Esophagus muscularis mucosa (tissue), 4 donors: ENCODE measurements at regions not wholly inside any gene's neighbourhood (a gene's known extent, or its start where the extent isn't known, plus 50 kb on each side); places are given as distances from the start of the nearest gene placed in this dataset.

Experiments used
- DNase-seq: peaks from one replicate; pipeline ENCODE4 v3.0.0-alpha.2; 2017; ENCODE audit errors: extremely low spot score
- H3K27ac ChIP-seq, 4 donors: fragments of 200-600 bp; sonication (generic); replicated peaks in 1 of 4; 1 replicate in 3 of 4; 2 replicates in 1 of 4; pipeline ENCODE4 v1.5.1; 2016 to 2019; ENCODE audit warnings: mild to moderate bottlenecking in 1 of 4
- H3K27me3 ChIP-seq, 4 donors: fragments of 200-600 bp; sonication (generic); one replicate each; pipeline versions ENCODE4 v1.5.1 to v1.6.0; 2016 to 2019
- H3K36me3 ChIP-seq, 4 donors: fragments of 200-600 bp; sonication (generic); one replicate each; pipeline ENCODE4 v1.5.1; 2016 to 2019
- H3K4me1 ChIP-seq, 4 donors: fragments of 200-600 bp; sonication (generic); one replicate each; pipeline ENCODE4 v1.5.1; 2016 to 2019
- H3K4me3 ChIP-seq, 4 donors: fragments of 200-600 bp; sonication (generic); 1 replicate in 2 of 4; 2 replicates in 2 of 4; pipeline ENCODE4 v1.5.1; 2016 to 2019; ENCODE audit warnings: mild to moderate bottlenecking in 4 of 4, moderate library complexity in 1 of 4
- H3K9me3 ChIP-seq, 4 donors: fragments of 200-600 bp; sonication (generic); 1 replicate in 3 of 4; 2 replicates in 1 of 4; pipeline ENCODE4 v1.5.1; 2016 to 2019
- CTCF ChIP-seq, 3 experiments: fragments of 200-600 bp in 2 of 3; fragments of 450-650 bp in 1 of 3; sonication (generic) in 2 of 3; IDR thresholded peaks; one replicate each; pipeline ENCODE4 v1.5.1; 2017 to 2019; ENCODE audit warnings: antibody characterized with exemption in 3 of 3, mild to moderate bottlenecking in 2 of 3, moderate library complexity in 1 of 3
- EP300 ChIP-seq: sonication (generic); formaldehyde crosslinking; IDR thresholded peaks from one replicate; pipeline ENCODE4 v1.6.1; 2017; ENCODE audit warnings: antibody characterized with exemption
- POLR2A ChIP-seq: fragments of 450-650 bp; IDR thresholded peaks from one replicate; pipeline ENCODE4 v1.6.1; 2017; ENCODE audit warnings: antibody characterized with exemption, moderate library complexity, mild to moderate bottlenecking, low read depth
- POLR2AphosphoS5 ChIP-seq, 2 donors: sonication (generic); formaldehyde crosslinking; IDR thresholded peaks; one replicate each; pipeline ENCODE4 v1.6.1; 2017; ENCODE audit warnings: antibody characterized with exemption in 2 of 2
- WGBS: methylation state at CpG from one replicate; pipeline ENCODE4 v1.1.5; 2018; 5-methylcytosine and 5-hydroxymethylcytosine counted together
- intact Hi-C: fragments of 100-400 bp; cut with DNase I; formaldehyde crosslinking; loops from one replicate; pipeline ENCODE4 v1.15.1; 2023

- Histone ChIP-seq H3K4me1 (no peaks in the 10 kb centered on the region), H3K4me3 (no peak overlapping the region), H3K9me3 (no peaks in the 10 kb centered on the region), H3K36me3 (no peaks in the 10 kb centered on the region), H3K27ac (no peak overlapping the region), H3K27me3 (no peaks in the 10 kb centered on the region)
- intact Hi-C loops: no loop called here
- TF ChIP-seq CTCF (IDR thresholded peaks at IDR 0.05) (no peak), POLR2A (no peak), POLR2AphosphoS5 (IDR thresholded peaks at IDR 0.05) (no peak), EP300 (no peak)
- 82% methylated on average over 3 of the region's 3 CpGs for WGBS
- no peak for DNase-seq
Observed at GRCh38 chr7:42392826-42393225, 155.8 kb upstream of the GLI3 start.

- 75% methylated on average over 1 of the region's 1 CpG for WGBS
- no peak for TF ChIP-seq CTCF (IDR thresholded peaks at IDR 0.05)
- no peak for TF ChIP-seq POLR2AphosphoS5 (IDR thresholded peaks at IDR 0.05)
- TF ChIP-seq POLR2A: no peak
- no peak for TF ChIP-seq EP300
- DNase-seq: peak; percentile 75
- Histone ChIP-seq H3K27me3 (no peaks in the 10 kb centered on the region), H3K9me3 (no peaks in the 10 kb centered on the region), H3K4me1 (no peaks in the 10 kb centered on the region), H3K36me3 (no peaks in the 10 kb centered on the region), H3K27ac (no peak overlapping the region), H3K4me3 (no peak overlapping the region)
- intact Hi-C loops: no loop called here
Observed at GRCh38 chr7:42389697-42390096, 152.7 kb upstream of the GLI3 start.

GRCh38 chr7:42385912-42386311, 148.9 kb upstream of the GLI3 start:
- no peak overlapping the region for H3K27ac ChIP-seq
- intact Hi-C loops: no loop called here
- no peak overlapping the region for H3K4me3 ChIP-seq
- 95% methylated on average over 3 of the region's 3 CpGs for WGBS
- TF ChIP-seq POLR2AphosphoS5 (IDR thresholded peaks at IDR 0.05) (no peak), CTCF (IDR thresholded peaks at IDR 0.05) (no peak), EP300 (no peak), POLR2A (no peak)
- H3K27me3 ChIP-seq: no peaks in the 10 kb centered on the region
- no peaks in the 10 kb centered on the region for H3K9me3 ChIP-seq
- no peaks in the 10 kb centered on the region for H3K4me1 ChIP-seq
- no peak for DNase-seq
- no peaks in the 10 kb centered on the region for H3K36me3 ChIP-seq

GRCh38 chr7:42381161-42381560, 144.2 kb upstream of the GLI3 start:
- Histone ChIP-seq H3K4me3 (no peak overlapping the region), H3K27ac (no peak overlapping the region), H3K36me3 (no peaks in the 10 kb centered on the region), H3K4me1 (no peaks in the 10 kb centered on the region), H3K27me3 (no peaks in the 10 kb centered on the region), H3K9me3 (no peaks in the 10 kb centered on the region)
- no peak for DNase-seq
- intact Hi-C loops: no loop called here
- 82% methylated on average over 1 of the region's 1 CpG for WGBS
- no peak for TF ChIP-seq POLR2A
- no peak for TF ChIP-seq CTCF (IDR thresholded peaks at IDR 0.05)

- intact Hi-C loops: no loop called here
- H3K4me1 ChIP-seq: no peaks in the 10 kb centered on the region
- 68% methylated on average over 1 of the region's 1 CpG for WGBS
Observed at GRCh38 chr7:42380401-42380800, 143.4 kb upstream of the GLI3 start.

More at GRCh38 chr7:42380401-42380800, 143.4 kb upstream of the GLI3 start:
- DNase-seq: no peak
- Histone ChIP-seq H3K36me3 (no peaks in the 10 kb centered on the region), H3K27ac (no peak overlapping the region), H3K9me3 (no peaks in the 10 kb centered on the region), H3K27me3 (no peaks in the 10 kb centered on the region), H3K4me3 (no peak overlapping the region)
- no peak for TF ChIP-seq CTCF (IDR thresholded peaks at IDR 0.05)
- TF ChIP-seq EP300: no peak
- no peak for TF ChIP-seq POLR2AphosphoS5 (IDR thresholded peaks at IDR 0.05)
- no peak for TF ChIP-seq POLR2A
